ENCODE measurements at regions not wholly inside any gene's neighbourhood (a gene's known extent, or its start where the extent isn't known, plus 50 kb on each side); places are given as distances from the start of the nearest gene placed in this dataset.

DNA sequence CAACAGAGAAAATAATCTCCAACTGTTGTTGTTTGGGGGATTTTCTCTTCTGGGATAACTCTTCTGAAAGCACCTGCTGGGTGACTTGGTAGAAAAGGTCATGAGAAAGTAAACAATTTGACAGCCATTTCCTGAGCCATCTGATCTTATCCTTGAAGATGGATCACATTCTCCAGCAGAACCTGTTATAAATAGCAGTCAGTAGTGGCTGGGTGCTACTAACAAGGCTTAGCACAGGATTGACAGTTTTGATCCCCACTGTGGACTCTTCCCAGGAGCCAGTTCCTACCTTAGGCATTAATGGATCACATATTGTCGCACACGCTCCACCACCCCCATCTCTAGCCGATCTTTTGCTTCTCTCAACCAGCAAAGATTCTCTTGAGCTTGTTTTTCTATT lies 220.2 kb downstream of the PLK2 start:
- TF ChIP-seq CTCF (IDR thresholded peaks at IDR 0.05) (no peak), POLR2A (IDR thresholded peaks at IDR 0.05) (no peak)
